Adrenal gland (tissue), 9 donors: ENCODE measurements at regions not wholly inside any gene's neighbourhood (a gene's known extent, or its start where the extent isn't known, plus 50 kb on each side); places are given as distances from the start of the nearest gene placed in this dataset.

Experiments used
- DNase-seq, 7 donors: peaks; one replicate each; pipeline ENCODE4 v3.0.0-alpha.2; 2019 to 2020
- H3K27ac ChIP-seq, 5 donors: fragments of 200-600 bp; sonication (generic) in 4 of 5; 1 replicate in 3 of 5; 2 replicates in 2 of 5; pipeline versions ENCODE4 v1.5.1 to v1.8.0; 2016 to 2020; ENCODE audit warnings: mild to moderate bottlenecking in 1 of 5
- H3K27me3 ChIP-seq: fragments of 200-600 bp; 2 replicates; pipeline ENCODE4 v1.8.0; 2021
- H3K36me3 ChIP-seq, 2 donors: fragments of 200-600 bp; replicated peaks in 1 of 2; 1 replicate in 1 of 2; 2 replicates in 1 of 2; pipeline versions ENCODE4 v1.5.1 to v1.8.0; 2018 to 2022
- H3K4me1 ChIP-seq, 2 donors: fragments of 200-600 bp; replicated peaks in 1 of 2; 1 replicate in 1 of 2; 2 replicates in 1 of 2; pipeline versions ENCODE4 v1.5.1 to v1.8.0; 2018 to 2021
- H3K4me3 ChIP-seq, 4 donors: fragments of 200-600 bp; sonication (generic) in 3 of 4; one replicate each; pipeline ENCODE4 v1.5.1; 2016 to 2018
- H3K9me3 ChIP-seq, 3 donors: fragments of 200-600 bp; sonication (generic) in 1 of 3; replicated peaks in 1 of 3; 1 replicate in 2 of 3; 2 replicates in 1 of 3; pipeline versions ENCODE4 v1.5.1 to v1.8.0; 2016 to 2021
- CTCF ChIP-seq, 6 experiments: fragments of 450-650 bp in 4 of 6; fragments of 200-600 bp in 2 of 6; sonication (generic) in 1 of 6; IDR thresholded peaks; 1 replicate in 5 of 6; 2 replicates in 1 of 6; pipeline versions ENCODE4 v1.5.1 to v1.8.0; 2016 to 2021; ENCODE audit warnings: antibody characterized with exemption in 6 of 6, mild to moderate bottlenecking in 2 of 6, moderate library complexity in 1 of 6
- POLR2A ChIP-seq, 2 donors: fragments of 450-650 bp; IDR thresholded peaks; one replicate each; pipeline ENCODE4 v1.6.1; 2017; ENCODE audit warnings: antibody characterized with exemption in 2 of 2, mild to moderate bottlenecking in 2 of 2, moderate library complexity in 1 of 2
- WGBS, 4 donors: extraction: QIAGEN DNeasy Blood & Tissue Kit in 2 of 4; methylation state at CpG; one replicate each; pipeline versions ENCODE4 v1.1.5 to v1.1.7; 2013 to 2017; 5-methylcytosine and 5-hydroxymethylcytosine counted together
- intact Hi-C, 2 donors: fragments of 100-400 bp; cut with DNase I; formaldehyde crosslinking; loops; one replicate each; pipeline versions ENCODE4 v1.14.1 to v1.15.0; 2022 to 2023
- donor health status: healthy with polysubstance abuse.
- donor health status: Bipolar disorder and iron deficiency.
- donor health status: DM: yes; HTN: yes; CAD: no.
- donor health status: DM: no; HTN: no; CAD: no.
- donor health status: DM: no; HTN: no; CAD: no.

- H3K36me3 ChIP-seq: no peaks in the 10 kb centered on the region
- H3K9me3 ChIP-seq: no peaks in the 10 kb centered on the region
- no peaks in the 10 kb centered on the region for H3K27me3 ChIP-seq
- no peak for DNase-seq
- WGBS, 4 donors: 27 to 36% (median 32%) methylated on average over 1 of the region's 1 CpG
- intact Hi-C loops: no loop called here
- H3K4me3 ChIP-seq: no peak overlapping the region
- no peak for TF ChIP-seq POLR2A (IDR thresholded peaks at IDR 0.05)
- no peak for TF ChIP-seq CTCF (IDR thresholded peaks at IDR 0.05)
- H3K4me1 ChIP-seq: no peaks in the 10 kb centered on the region
- H3K27ac ChIP-seq: no peak overlapping the region
These were observed 156.5 kb upstream of the GHITM start for GRCh38 chr10:83982812-83983211.

GRCh38 chr10:83983578-83984255 lies 155.6 kb upstream of the GHITM start:
- Histone ChIP-seq H3K9me3 (no peaks in the 10 kb centered on the region), H3K27me3 (no peaks in the 10 kb centered on the region), H3K4me1 (no peaks in the 10 kb centered on the region), H3K36me3 (no peaks in the 10 kb centered on the region), H3K27ac (no peak overlapping the region), H3K4me3 (no peak overlapping the region)
- intact Hi-C loops: no loop called here
- WGBS, 4 donors: 56 to 63% (median 57%) methylated on average over 4 of the region's 4 CpGs
- peak in 1 of 7 donors; percentile 2 for DNase-seq
- TF ChIP-seq CTCF (IDR thresholded peaks at IDR 0.05) (no peak), POLR2A (IDR thresholded peaks at IDR 0.05) (no peak)

GRCh38 chr10:83984256-83984640 lies 155.1 kb upstream of the GHITM start:
- intact Hi-C loops: no loop called here
- TF ChIP-seq POLR2A (IDR thresholded peaks at IDR 0.05) (no peak), CTCF (IDR thresholded peaks at IDR 0.05) (no peak)
- Histone ChIP-seq H3K27ac (no peak overlapping the region), H3K4me3 (no peak overlapping the region), H3K4me1 (no peaks in the 10 kb centered on the region), H3K36me3 (no peaks in the 10 kb centered on the region), H3K27me3 (no peaks in the 10 kb centered on the region), H3K9me3 (no peaks in the 10 kb centered on the region)
- DNase-seq: no peak

GRCh38 chr10:83986800-83987199 lies 152.5 kb upstream of the GHITM start:
- Histone ChIP-seq H3K4me3 (no peak overlapping the region), H3K4me1 (no peaks in the 10 kb centered on the region), H3K27ac (no peak overlapping the region), H3K36me3 (no peaks in the 10 kb centered on the region), H3K27me3 (no peaks in the 10 kb centered on the region), H3K9me3 (no peaks in the 10 kb centered on the region)
- intact Hi-C loops: no loop called here
- no peak for DNase-seq
- TF ChIP-seq POLR2A (IDR thresholded peaks at IDR 0.05) (no peak), CTCF (IDR thresholded peaks at IDR 0.05) (no peak)
- 33 to 61% (median 58%) methylated on average over 1 of the region's 1 CpG for WGBS, 4 donors
